ENCODE measurements at regions not wholly inside any gene's neighbourhood (a gene's known extent, or its start where the extent isn't known, plus 50 kb on each side); places are given as distances from the start of the nearest gene placed in this dataset.

GRCh38 chrX:8341814-8342590 is 122.6 kb upstream of the VCX3B start:
- Histone ChIP-seq H3K4me1 (no peaks in the 10 kb centered on the region), H3K4me3 (no peak overlapping the region), H3K4me2 (no peak overlapping the region), H3K27ac (no peak overlapping the region), H3K9me3 (no peaks in the 10 kb centered on the region)
- 0% methylated on average over 7 of the region's 7 CpGs for WGBS (ENCODE audit: missing lambda C conversion rate)
- TF ChIP-seq NR3C1 (IDR thresholded peaks at IDR 0.05) = no peak
- no peak for TF ChIP-seq GATA3 (IDR thresholded peaks at IDR 0.05; ENCODE audit: borderline replicate concordance)
- no peak for ATAC-seq
- POLR2A ChIA-PET = no interaction called here
- no peak for DNase-seq (ENCODE audit: low read depth in 1 of 2, low spot score in 1 of 2)
- FAIRE-seq = no peak
- CTCF ChIA-PET = no interaction called here

GRCh38 chrX:8345473-8345872 is 119.2 kb upstream of the VCX3B start:
- CTCF ChIA-PET = no interaction called here
- no peak for FAIRE-seq

GRCh38 chrX:8346060-8346459 is 118.6 kb upstream of the VCX3B start:
- Histone ChIP-seq H3K9me3 (no peaks in the 10 kb centered on the region), H3K27ac (no peak overlapping the region), H3K4me1 (no peaks in the 10 kb centered on the region), H3K4me3 (no peak overlapping the region), H3K4me2 (no peak overlapping the region)
- no peak for DNase-seq (ENCODE audit: low read depth in 1 of 2, low spot score in 1 of 2)
- 67% methylated on average over 1 of the region's 1 CpG for WGBS (ENCODE audit: missing lambda C conversion rate)
- CTCF ChIA-PET = no interaction called here
- POLR2A ChIA-PET = no interaction called here
- no peak for FAIRE-seq
- ATAC-seq = no peak
- TF ChIP-seq PHF8 (IDR thresholded peaks at IDR 0.05; ENCODE audit: borderline replicate concordance, low read depth) = no peak
- TF ChIP-seq CHD2 (IDR thresholded peaks at IDR 0.05; ENCODE audit: low read length, partially characterized antibody) = no peak
- no peak for TF ChIP-seq ZFP36 (IDR thresholded peaks at IDR 0.05; ENCODE audit: borderline replicate concordance, partially characterized antibody)
- TF ChIP-seq E2F6 (IDR thresholded peaks at IDR 0.05; ENCODE audit: borderline replicate concordance, low read depth) = no peak
- TF ChIP-seq REST (IDR thresholded peaks at IDR 0.05) = no peak
- no peak for TF ChIP-seq KDM5A (IDR thresholded peaks at IDR 0.05)
- TF ChIP-seq RAD21 (conservative IDR thresholded peaks at IDR 0.05 in 1 of 2, IDR thresholded peaks at IDR 0.05 in 1 of 2) = no peak
- no peak for TF ChIP-seq CHD4 (IDR thresholded peaks at IDR 0.05; ENCODE audit: borderline replicate concordance)
- TF ChIP-seq MAZ (IDR thresholded peaks at IDR 0.05; ENCODE audit: borderline replicate concordance, low read depth, low read length) = no peak
- TF ChIP-seq HOXA7 (CRISPR knock-in tag; IDR thresholded peaks at IDR 0.05) = no peak

More at GRCh38 chrX:8345473-8345872, 119.2 kb upstream of the VCX3B start:
- H3K4me2 ChIP-seq = no peak overlapping the region
- no peak for ATAC-seq
- H3K27ac ChIP-seq = no peak overlapping the region
- no peak for TF ChIP-seq HOXA7 (CRISPR knock-in tag; IDR thresholded peaks at IDR 0.05)
- no peak for TF ChIP-seq JUN (IDR thresholded peaks at IDR 0.05)
- TF ChIP-seq HES2 (IDR thresholded peaks at IDR 0.05) = no peak
- no peak for TF ChIP-seq POLR2AphosphoS2 (conservative IDR thresholded peaks at IDR 0.05; ENCODE audit: low read length)
- TF ChIP-seq BCL3 (IDR thresholded peaks at IDR 0.05) = no peak
- TF ChIP-seq KDM5A (IDR thresholded peaks at IDR 0.05) = no peak
- no peak for TF ChIP-seq MAZ (IDR thresholded peaks at IDR 0.05; ENCODE audit: borderline replicate concordance, low read depth, low read length)
- TF ChIP-seq USF2 (IDR thresholded peaks at IDR 0.05) = no peak
- no peak for TF ChIP-seq RNF2 (IDR thresholded peaks at IDR 0.05; ENCODE audit: borderline replicate concordance, low read depth)
- TF ChIP-seq RFX5 (IDR thresholded peaks at IDR 0.05) = no peak
- no peak for TF ChIP-seq RARB (CRISPR knock-in tag; IDR thresholded peaks at IDR 0.05)
- TF ChIP-seq NFE2L2 (conservative IDR thresholded peaks at IDR 0.05; ENCODE audit: low read length) = no peak
- TF ChIP-seq GATA3 (IDR thresholded peaks at IDR 0.05; ENCODE audit: borderline replicate concordance) = no peak
- TF ChIP-seq CHD2 (IDR thresholded peaks at IDR 0.05; ENCODE audit: low read length, partially characterized antibody) = no peak
- TF ChIP-seq ZNF302 (CRISPR knock-in tag; IDR thresholded peaks at IDR 0.05) = no peak
- TF ChIP-seq HOXB13 (CRISPR knock-in tag; IDR thresholded peaks at IDR 0.05; ENCODE audit: low read depth) = no peak
- TF ChIP-seq ELK1 (IDR thresholded peaks at IDR 0.05; ENCODE audit: low read depth, low read length) = no peak
- DNase-seq (ENCODE audit: low read depth in 1 of 2, low spot score in 1 of 2) = no peak
- no peaks in the 10 kb centered on the region for H3K9me3 ChIP-seq
- no peaks in the 10 kb centered on the region for H3K4me1 ChIP-seq
- POLR2A ChIA-PET = no interaction called here
- H3K4me3 ChIP-seq = no peak overlapping the region
- WGBS (ENCODE audit: missing lambda C conversion rate) = 4% methylated on average over 4 of the region's 4 CpGs

All from A549 (cell line).